Neuronal stem cell (in vitro differentiated cells): ENCODE measurements at regions not wholly inside any gene's neighbourhood (a gene's known extent, or its start where the extent isn't known, plus 50 kb on each side); places are given as distances from the start of the nearest gene placed in this dataset.

ENCODE experiments used
- DNase-seq: peaks from one replicate; pipeline ENCODE4 v3.0.0-alpha.2; 2013; ENCODE audit warnings: low spot score
- H2AFZ ChIP-seq: one replicate; pipeline ENCODE4 v1.6.1; 2013; ENCODE audit warnings: mild to moderate bottlenecking, low read length, inconsistent platforms
- H2AK5ac ChIP-seq: 2 replicates; pipeline ENCODE4 v1.6.1; 2013; ENCODE audit warnings: low read depth, mild to moderate bottlenecking, inconsistent platforms, low read length, moderate library complexity, mixed read lengths
- H2BK120ac ChIP-seq: 2 replicates; pipeline ENCODE4 v1.6.1; 2013; ENCODE audit warnings: low read depth, mild to moderate bottlenecking, inconsistent platforms, low read length, moderate library complexity, mixed read lengths
- H2BK12ac ChIP-seq: one replicate; pipeline ENCODE4 v1.6.1; 2013; ENCODE audit warnings: low read length, inconsistent platforms
- H2BK15ac ChIP-seq: 2 replicates; pipeline ENCODE4 v1.6.1; 2013; ENCODE audit warnings: mild to moderate bottlenecking, low read length, inconsistent platforms, mixed read lengths
- H2BK5ac ChIP-seq: one replicate; pipeline ENCODE4 v1.6.1; 2013; ENCODE audit warnings: inconsistent platforms, mild to moderate bottlenecking, low read length, moderate library complexity
- H3K14ac ChIP-seq: one replicate; pipeline ENCODE4 v1.6.1; 2013; ENCODE audit warnings: low read length, inconsistent platforms
- H3K18ac ChIP-seq: 2 replicates; pipeline ENCODE4 v1.6.1; 2013; ENCODE audit warnings: low read length, inconsistent platforms
- H3K23ac ChIP-seq: 2 replicates; pipeline ENCODE4 v1.6.1; 2013; ENCODE audit warnings: low read depth, mild to moderate bottlenecking, mixed read lengths, low read length, inconsistent platforms; ENCODE audit not compliant: poor library complexity
- H3K27ac ChIP-seq: replicated peaks from 3 replicates; pipeline ENCODE4 v1.5.1; 2013; ENCODE audit warnings: low read length, inconsistent platforms
- H3K27me3 ChIP-seq, 3 experiments: 2 replicates each; pipeline ENCODE4 v1.6.1; 2013; ENCODE audit warnings: low read length in 3 of 3, mild to moderate bottlenecking in 2 of 3, inconsistent platforms in 1 of 3, low read depth in 1 of 3, mixed read lengths in 1 of 3, moderate library complexity in 1 of 3; ENCODE audit not compliant: control insufficient read depth in 3 of 3, insufficient read depth in 3 of 3
- H3K36me3 ChIP-seq, 2 donors: replicated peaks in 1 of 2; 2 replicates each; pipeline ENCODE4 v1.6.1; 2013; ENCODE audit warnings: low read length in 2 of 2; ENCODE audit not compliant: control insufficient read depth in 2 of 2, insufficient read depth in 2 of 2
- H3K4ac ChIP-seq: 2 replicates; pipeline ENCODE4 v1.6.1; 2013; ENCODE audit warnings: inconsistent platforms, mild to moderate bottlenecking, low read length, moderate library complexity
- H3K4me1 ChIP-seq, 2 donors: 1 replicate in 1 of 2; 2 replicates in 1 of 2; pipeline ENCODE4 v1.6.1; 2013; ENCODE audit warnings: low read length in 2 of 2, low read depth in 1 of 2; ENCODE audit not compliant: control insufficient read depth in 2 of 2, insufficient read depth in 1 of 2
- H3K4me2 ChIP-seq: one replicate; pipeline ENCODE4 v1.6.1; 2013; ENCODE audit warnings: mild to moderate bottlenecking, low read length, inconsistent platforms; ENCODE audit not compliant: insufficient read depth, poor library complexity, severe bottlenecking
- H3K4me3 ChIP-seq, 2 donors: 2 replicates each; pipeline ENCODE4 v1.5.1; 2013; ENCODE audit warnings: low read length in 2 of 2, mild to moderate bottlenecking in 2 of 2, inconsistent platforms in 1 of 2, moderate library complexity in 1 of 2
- H3K79me1 ChIP-seq: one replicate; pipeline ENCODE4 v1.6.1; 2013; ENCODE audit warnings: low read depth, mild to moderate bottlenecking, inconsistent platforms, low read length, moderate library complexity
- H3K9ac ChIP-seq: one replicate; pipeline ENCODE4 v1.6.1; 2013; ENCODE audit warnings: mild to moderate bottlenecking, low read depth, low read length, inconsistent platforms; ENCODE audit not compliant: poor library complexity
- H3K9me3 ChIP-seq, 2 donors: replicated peaks in 1 of 2; 2 replicates each; pipeline versions ENCODE3 to v1.6.1; 2013; ENCODE audit warnings: low read length in 2 of 2, mild to moderate bottlenecking in 2 of 2, inconsistent platforms in 1 of 2, low read depth in 1 of 2, mixed read lengths in 1 of 2, moderate library complexity in 1 of 2; ENCODE audit not compliant: control insufficient read depth in 2 of 2, insufficient read depth in 1 of 2
- H4K8ac ChIP-seq: one replicate; pipeline ENCODE4 v1.6.1; 2013; ENCODE audit warnings: low read depth, mild to moderate bottlenecking, inconsistent platforms, low read length, moderate library complexity
- H4K91ac ChIP-seq: one replicate; pipeline ENCODE4 v1.6.1; 2013; ENCODE audit warnings: low read length, low read depth, mild to moderate bottlenecking, inconsistent platforms; ENCODE audit not compliant: poor library complexity
- WGBS, 2 donors: extraction: QIAGEN DNeasy Blood & Tissue Kit; methylation state at CpG; one replicate each; pipeline ENCODE4 v1.1.7; 2013; ENCODE audit warnings: missing lambda C conversion rate in 2 of 2, mixed read lengths in 1 of 2; ENCODE audit not compliant: insufficient read length in 2 of 2, insufficient replicate concordance in 1 of 2; ENCODE audit errors: extremely low coverage in 2 of 2; 5-methylcytosine and 5-hydroxymethylcytosine counted together

GRCh38 chr2:80706951-80707350 is 402.4 kb upstream of the LRRTM1 start:
- WGBS, 2 donors, result no CpG with 5 or more reads among the region's 2 CpGs
- Histone ChIP-seq H2AFZ (no peak overlapping the region), H2BK12ac (no peak overlapping the region), H3K9me3 (no peaks in the 10 kb centered on the region), H3K9ac (no peak overlapping the region), H4K8ac (no peak overlapping the region), H3K27ac (no peak overlapping the region), H3K4me1 (no peaks in the 10 kb centered on the region), H2BK15ac (no peak overlapping the region), H3K23ac (no peak overlapping the region), H3K14ac (no peak overlapping the region), H2BK120ac (no peak overlapping the region), H3K4me2 (no peak overlapping the region), H3K79me1 (no peaks in the 10 kb centered on the region), H3K27me3 (no peaks in the 10 kb centered on the region), H3K18ac (no peak overlapping the region), H2AK5ac (no peak overlapping the region), H4K91ac (no peak overlapping the region), H2BK5ac (no peak overlapping the region), H3K36me3 (no peaks in the 10 kb centered on the region), H3K4ac (no peak overlapping the region), H3K4me3 (no peak overlapping the region)
- no peak for DNase-seq

GRCh38 chr2:80706541-80706940 is 402.0 kb upstream of the LRRTM1 start:
- Histone ChIP-seq H3K4me2 (no peak overlapping the region), H3K23ac (no peak overlapping the region), H2BK120ac (no peak overlapping the region), H3K9me3 (no peaks in the 10 kb centered on the region), H2AK5ac (no peak overlapping the region), H4K91ac (no peak overlapping the region), H3K4ac (no peak overlapping the region), H2BK15ac (no peak overlapping the region), H3K18ac (no peak overlapping the region), H3K4me1 (no peaks in the 10 kb centered on the region), H3K4me3 (no peak overlapping the region), H2BK5ac (no peak overlapping the region), H3K79me1 (no peaks in the 10 kb centered on the region), H4K8ac (no peak overlapping the region), H3K9ac (no peak overlapping the region), H3K27ac (no peak overlapping the region), H3K14ac (no peak overlapping the region), H2AFZ (no peak overlapping the region), H3K36me3 (no peaks in the 10 kb centered on the region), H2BK12ac (no peak overlapping the region), H3K27me3 (no peaks in the 10 kb centered on the region)
- no CpG with 5 or more reads among the region's 5 CpGs for WGBS, 2 donors
- DNase-seq, result no peak

GRCh38 chr2:80703532-80703931 is 399.0 kb upstream of the LRRTM1 start:
- Histone ChIP-seq H2BK120ac (no peak overlapping the region), H3K9ac (no peak overlapping the region), H3K27me3 (no peaks in the 10 kb centered on the region), H2AFZ (no peak overlapping the region), H2AK5ac (no peak overlapping the region), H3K14ac (no peak overlapping the region), H3K4me3 (no peak overlapping the region), H3K23ac (no peak overlapping the region), H3K9me3 (no peaks in the 10 kb centered on the region), H2BK15ac (no peak overlapping the region), H2BK12ac (no peak overlapping the region), H3K36me3 (no peaks in the 10 kb centered on the region), H3K27ac (no peak overlapping the region), H3K4me2 (no peak overlapping the region), H3K79me1 (no peaks in the 10 kb centered on the region), H3K4ac (no peak overlapping the region), H3K4me1 (no peaks in the 10 kb centered on the region), H3K18ac (no peak overlapping the region), H4K91ac (no peak overlapping the region), H4K8ac (no peak overlapping the region), H2BK5ac (no peak overlapping the region)
- peak; percentile 1 for DNase-seq
- no CpG with 5 or more reads among the region's 3 CpGs for WGBS, 2 donors

GRCh38 chr2:80700961-80701360 is 396.4 kb upstream of the LRRTM1 start:
- no peak for DNase-seq
- no peak overlapping the region for H2BK120ac ChIP-seq

More at GRCh38 chr2:80700961-80701360, 396.4 kb upstream of the LRRTM1 start:
- Histone ChIP-seq H3K23ac (no peak overlapping the region), H4K91ac (no peak overlapping the region), H2BK5ac (no peak overlapping the region), H3K4me3 (no peak overlapping the region), H3K14ac (no peak overlapping the region), H3K79me1 (no peaks in the 10 kb centered on the region), H3K4ac (no peak overlapping the region), H3K9ac (no peak overlapping the region), H2AK5ac (no peak overlapping the region), H2AFZ (no peak overlapping the region), H3K36me3 (no peaks in the 10 kb centered on the region), H2BK15ac (no peak overlapping the region), H3K9me3 (no peaks in the 10 kb centered on the region), H3K4me2 (no peak overlapping the region), H3K18ac (no peak overlapping the region), H4K8ac (no peak overlapping the region), H3K27me3 (no peaks in the 10 kb centered on the region), H2BK12ac (no peak overlapping the region), H3K27ac (no peak overlapping the region), H3K4me1 (no peaks in the 10 kb centered on the region)
